Activated naive CD8-positive, alpha-beta T cell treated with anti-CD3 and anti-CD28 coated beads for 36 hours (primary cell): ENCODE measurements at regions not wholly inside any gene's neighbourhood (a gene's known extent, or its start where the extent isn't known, plus 50 kb on each side); places are given as distances from the start of the nearest gene placed in this dataset.

Experiments
- DNase-seq: peaks from one replicate; pipeline ENCODE4 v3.0.0; 2021
- H3K27ac Mint-ChIP-seq: one replicate; pipeline ENCODE4 v1.8.0; 2022; ENCODE audit warnings: mild to moderate bottlenecking, moderate library complexity, mixed read lengths
- H3K27me3 Mint-ChIP-seq: one replicate; pipeline ENCODE4 v1.8.0; 2022; ENCODE audit warnings: mild to moderate bottlenecking, mixed read lengths
- H3K36me3 Mint-ChIP-seq: one replicate; pipeline ENCODE4 v1.8.0; 2021; ENCODE audit warnings: mild to moderate bottlenecking, mixed read lengths
- H3K4me1 Mint-ChIP-seq: one replicate; pipeline ENCODE4 v1.8.0; 2021; ENCODE audit warnings: mixed read lengths
- H3K4me3 Mint-ChIP-seq: one replicate; pipeline ENCODE4 v1.8.0; 2022; ENCODE audit warnings: mild to moderate bottlenecking, moderate library complexity, mixed read lengths
- H3K9me3 Mint-ChIP-seq: one replicate; pipeline ENCODE4 v1.8.0; 2022; ENCODE audit warnings: mixed read lengths

- H3K27ac Mint-ChIP-seq: no peak overlapping the region
- no peaks in the 10 kb centered on the region for H3K27me3 Mint-ChIP-seq
- peaks cover 1% of the 10 kb centered on the region for H3K9me3 Mint-ChIP-seq
- H3K4me1 Mint-ChIP-seq: peaks cover 2% of the 10 kb centered on the region
- DNase-seq: no peak
- H3K36me3 Mint-ChIP-seq: no peaks in the 10 kb centered on the region
- H3K4me3 Mint-ChIP-seq: no peak overlapping the region
Measured at GRCh38 chr15:69887553-69887952, 210.2 kb downstream of the TLE3 start.

- no peaks in the 10 kb centered on the region for H3K27me3 Mint-ChIP-seq
Measured at GRCh38 chr15:69888406-69888805, 209.3 kb downstream of the TLE3 start.

GRCh38 chr15:69891070-69891536, 206.6 kb downstream of the TLE3 start:
- Mint-ChIP-seq H3K4me3 (no peak overlapping the region), H3K4me1 (no peaks in the 10 kb centered on the region), H3K36me3 (no peaks in the 10 kb centered on the region)

More at GRCh38 chr15:69888406-69888805, 209.3 kb downstream of the TLE3 start:
- H3K4me1 Mint-ChIP-seq: peaks cover 2% of the 10 kb centered on the region
- DNase-seq: no peak
- no peaks in the 10 kb centered on the region for H3K36me3 Mint-ChIP-seq
- H3K27ac Mint-ChIP-seq: no peak overlapping the region
- H3K9me3 Mint-ChIP-seq: peaks cover 1% of the 10 kb centered on the region
- no peak overlapping the region for H3K4me3 Mint-ChIP-seq

GRCh38 chr15:69891606-69892005, 206.1 kb downstream of the TLE3 start:
- no peak for DNase-seq

More at GRCh38 chr15:69891070-69891536, 206.6 kb downstream of the TLE3 start:
- H3K27me3 Mint-ChIP-seq: peaks cover 7% of the 10 kb centered on the region
- H3K9me3 Mint-ChIP-seq: peaks cover 1% of the 10 kb centered on the region
- DNase-seq: no peak
- no peak overlapping the region for H3K27ac Mint-ChIP-seq

GRCh38 chr15:69892351-69892750, 205.4 kb downstream of the TLE3 start:
- H3K27ac Mint-ChIP-seq: no peak overlapping the region

More at GRCh38 chr15:69891606-69892005, 206.1 kb downstream of the TLE3 start:
- Mint-ChIP-seq H3K4me1 (no peaks in the 10 kb centered on the region), H3K9me3 (peaks cover 1% of the 10 kb centered on the region), H3K27ac (no peak overlapping the region), H3K27me3 (peaks cover 7% of the 10 kb centered on the region), H3K4me3 (no peak overlapping the region), H3K36me3 (no peaks in the 10 kb centered on the region)

GRCh38 chr15:69893086-69893485, 204.6 kb downstream of the TLE3 start:
- Mint-ChIP-seq H3K9me3 (peaks cover 1% of the 10 kb centered on the region), H3K4me3 (no peak overlapping the region), H3K27me3 (peaks cover 7% of the 10 kb centered on the region), H3K27ac (no peak overlapping the region), H3K36me3 (no peaks in the 10 kb centered on the region), H3K4me1 (no peaks in the 10 kb centered on the region)
- no peak for DNase-seq

More at GRCh38 chr15:69892351-69892750, 205.4 kb downstream of the TLE3 start:
- H3K36me3 Mint-ChIP-seq: no peaks in the 10 kb centered on the region
- no peaks in the 10 kb centered on the region for H3K4me1 Mint-ChIP-seq
- no peak for DNase-seq
- H3K4me3 Mint-ChIP-seq: no peak overlapping the region
- peaks cover 7% of the 10 kb centered on the region for H3K27me3 Mint-ChIP-seq
- H3K9me3 Mint-ChIP-seq: peaks cover 1% of the 10 kb centered on the region

- Mint-ChIP-seq H3K4me1 (no peaks in the 10 kb centered on the region), H3K4me3 (no peak overlapping the region), H3K9me3 (peaks cover 1% of the 10 kb centered on the region), H3K27ac (no peak overlapping the region), H3K36me3 (no peaks in the 10 kb centered on the region), H3K27me3 (peaks cover 7% of the 10 kb centered on the region)
- DNase-seq: no peak
Measured at GRCh38 chr15:69893863-69894262, 203.9 kb downstream of the TLE3 start.

GRCh38 chr15:69895202-69895601, 202.5 kb downstream of the TLE3 start:
- H3K27ac Mint-ChIP-seq: no peak overlapping the region
- H3K4me1 Mint-ChIP-seq: no peaks in the 10 kb centered on the region
- H3K9me3 Mint-ChIP-seq: peaks cover 1% of the 10 kb centered on the region
- H3K27me3 Mint-ChIP-seq: peaks cover 7% of the 10 kb centered on the region
- no peaks in the 10 kb centered on the region for H3K36me3 Mint-ChIP-seq
- H3K4me3 Mint-ChIP-seq: no peak overlapping the region
- DNase-seq: no peak

- H3K4me3 Mint-ChIP-seq: no peak overlapping the region
- peaks cover 7% of the 10 kb centered on the region for H3K27me3 Mint-ChIP-seq
- H3K36me3 Mint-ChIP-seq: no peaks in the 10 kb centered on the region
- H3K27ac Mint-ChIP-seq: no peak overlapping the region
- H3K4me1 Mint-ChIP-seq: no peaks in the 10 kb centered on the region
- no peak for DNase-seq
- H3K9me3 Mint-ChIP-seq: no peaks in the 10 kb centered on the region
Measured at GRCh38 chr15:69896606-69897005, 201.1 kb downstream of the TLE3 start.

GRCh38 chr15:69897061-69897460, 200.7 kb downstream of the TLE3 start:
- peaks cover 7% of the 10 kb centered on the region for H3K27me3 Mint-ChIP-seq

GRCh38 chr15:69897471-69898237, 200.1 kb downstream of the TLE3 start:
- no peak overlapping the region for H3K4me3 Mint-ChIP-seq
- no peak overlapping the region for H3K27ac Mint-ChIP-seq
- peaks cover 7% of the 10 kb centered on the region for H3K27me3 Mint-ChIP-seq
- H3K9me3 Mint-ChIP-seq: no peaks in the 10 kb centered on the region
- no peaks in the 10 kb centered on the region for H3K36me3 Mint-ChIP-seq
- DNase-seq: no peak
- H3K4me1 Mint-ChIP-seq: no peaks in the 10 kb centered on the region

More at GRCh38 chr15:69897061-69897460, 200.7 kb downstream of the TLE3 start:
- no peak overlapping the region for H3K4me3 Mint-ChIP-seq
- no peak for DNase-seq
- no peak overlapping the region for H3K27ac Mint-ChIP-seq
- no peaks in the 10 kb centered on the region for H3K36me3 Mint-ChIP-seq
- H3K4me1 Mint-ChIP-seq: no peaks in the 10 kb centered on the region
- H3K9me3 Mint-ChIP-seq: no peaks in the 10 kb centered on the region

GRCh38 chr15:69898243-69898642, 199.5 kb downstream of the TLE3 start:
- Mint-ChIP-seq H3K36me3 (no peaks in the 10 kb centered on the region), H3K9me3 (no peaks in the 10 kb centered on the region), H3K27ac (no peak overlapping the region), H3K4me3 (no peak overlapping the region), H3K4me1 (no peaks in the 10 kb centered on the region), H3K27me3 (peaks cover 7% of the 10 kb centered on the region)
- no peak for DNase-seq

- no peaks in the 10 kb centered on the region for H3K36me3 Mint-ChIP-seq
- no peak overlapping the region for H3K27ac Mint-ChIP-seq
- H3K4me3 Mint-ChIP-seq: no peak overlapping the region
- H3K27me3 Mint-ChIP-seq: no peaks in the 10 kb centered on the region
- no peak for DNase-seq
- H3K9me3 Mint-ChIP-seq: no peaks in the 10 kb centered on the region
- no peaks in the 10 kb centered on the region for H3K4me1 Mint-ChIP-seq
Measured at GRCh38 chr15:69902414-69903062, 195.2 kb downstream of the TLE3 start.

GRCh38 chr15:69903470-69904469, 193.9 kb downstream of the TLE3 start:
- Mint-ChIP-seq H3K9me3 (no peaks in the 10 kb centered on the region), H3K27ac (no peak overlapping the region), H3K4me1 (no peaks in the 10 kb centered on the region), H3K27me3 (no peaks in the 10 kb centered on the region), H3K36me3 (no peaks in the 10 kb centered on the region), H3K4me3 (no peak overlapping the region)
- DNase-seq: no peak
